Suprapubic skin (tissue), 4 donors: ENCODE measurements at regions not wholly inside any gene's neighbourhood (a gene's known extent, or its start where the extent isn't known, plus 50 kb on each side); places are given as distances from the start of the nearest gene placed in this dataset.
"Not testable (repeated sequence)": the region's sequence is repeated elsewhere in the genome, so short reads cannot be mapped to it uniquely, and the experiment has no call there.

Experiments
- DNase-seq, 2 donors: peaks; one replicate each; pipeline ENCODE4 v3.0.0-alpha.2; 2019; ENCODE audit warnings: low spot score in 2 of 2
- H3K27ac ChIP-seq: fragments of 200-600 bp; sonication (generic); one replicate; pipeline ENCODE4 v1.5.1; 2019
- H3K27me3 ChIP-seq: fragments of 200-600 bp; sonication (generic); one replicate; pipeline ENCODE4 v1.5.1; 2019
- H3K36me3 ChIP-seq: fragments of 200-600 bp; sonication (generic); one replicate; pipeline ENCODE4 v1.5.1; 2019
- H3K4me1 ChIP-seq: fragments of 200-600 bp; sonication (generic); one replicate; pipeline ENCODE4 v1.5.1; 2019
- H3K4me3 ChIP-seq: fragments of 200-600 bp; sonication (generic); one replicate; pipeline ENCODE4 v1.5.1; 2019; ENCODE audit warnings: mild to moderate bottlenecking
- H3K9me3 ChIP-seq: fragments of 200-600 bp; sonication (generic); one replicate; pipeline ENCODE4 v1.5.1; 2019
- EP300 ChIP-seq: sonication (generic); formaldehyde crosslinking; IDR thresholded peaks from one replicate; pipeline ENCODE4 v1.6.1; 2017; ENCODE audit warnings: antibody characterized with exemption
- POLR2A ChIP-seq, 2 donors: fragments of 450-650 bp; IDR thresholded peaks; one replicate each; pipeline ENCODE4 v1.6.1; 2017; ENCODE audit warnings: antibody characterized with exemption in 2 of 2, mild to moderate bottlenecking in 2 of 2, moderate library complexity in 2 of 2
- POLR2AphosphoS5 ChIP-seq, 3 donors: sonication (generic); formaldehyde crosslinking; IDR thresholded peaks; one replicate each; pipeline ENCODE4 v1.6.1; 2017; ENCODE audit warnings: antibody characterized with exemption in 3 of 3
- WGBS: methylation state at CpG from one replicate; pipeline ENCODE4 v1.1.5; 2018; 5-methylcytosine and 5-hydroxymethylcytosine counted together
- TF ChIP-seq, protein P1 (sequence below), 2 donors: fragments of 200-600 bp in 1 of 2; fragments of 450-650 bp in 1 of 2; sonication (generic) in 1 of 2; IDR thresholded peaks; one replicate each; pipeline ENCODE4 v1.5.1; 2016 to 2019; ENCODE audit warnings: antibody characterized with exemption in 2 of 2, mild to moderate bottlenecking in 1 of 2, moderate library complexity in 1 of 2

DNA sequence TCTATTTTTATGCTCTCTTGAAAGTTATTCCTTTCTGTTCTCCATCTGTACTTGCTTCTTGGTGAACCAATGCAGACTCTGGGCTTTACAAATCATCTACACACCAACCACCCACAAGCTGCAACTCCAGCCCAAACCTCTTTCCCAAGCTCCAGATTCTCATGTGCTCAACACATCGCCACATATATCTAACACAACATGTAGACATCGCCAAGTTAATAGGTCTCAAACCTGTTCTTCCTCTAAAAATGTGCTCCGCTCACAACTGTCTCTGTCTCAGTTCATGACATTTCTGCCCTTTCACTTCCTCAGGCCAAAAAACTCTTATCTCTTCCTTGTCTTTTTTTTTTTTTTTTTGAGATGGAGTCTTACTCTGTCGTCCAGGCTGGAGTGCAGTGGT is 95.7 kb upstream of the EEPD1 start:
- no peak for DNase-seq

DNA sequence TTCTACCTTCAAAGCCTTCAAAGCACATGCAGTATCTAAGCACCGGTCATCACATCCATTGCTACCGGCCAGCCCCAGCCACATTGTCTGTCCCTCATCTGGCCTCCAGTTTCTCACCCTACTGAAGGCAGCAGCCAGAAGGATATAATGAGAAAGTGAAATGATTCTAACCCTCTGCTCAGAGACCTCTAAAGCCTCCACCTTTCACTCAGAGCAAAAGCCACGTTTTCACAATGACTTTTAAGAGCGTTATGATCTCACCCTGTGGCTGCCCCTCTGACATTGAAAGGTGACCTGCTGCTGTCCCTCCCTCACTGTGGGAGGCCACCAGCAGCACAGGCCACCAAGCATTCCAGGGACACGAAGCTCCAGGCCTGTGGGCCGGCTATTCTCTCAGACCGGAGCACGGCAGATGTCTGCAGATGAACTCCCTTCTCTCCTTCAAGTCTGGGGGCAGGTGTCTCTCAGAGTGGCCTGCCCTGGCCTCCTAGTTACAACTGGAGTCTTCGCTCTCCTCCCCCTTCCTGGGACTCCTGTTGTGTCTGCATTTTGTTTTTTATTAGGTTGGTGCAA is 94.9 kb upstream of the EEPD1 start:
- Histone ChIP-seq H3K36me3 (no peaks in the 10 kb centered on the region), H3K9me3 (no peaks in the 10 kb centered on the region), H3K27me3 (no peaks in the 10 kb centered on the region), H3K4me3 (no peak overlapping the region), H3K27ac (no peak overlapping the region), H3K4me1 (no peaks in the 10 kb centered on the region)
- no peak for DNase-seq
- TF ChIP-seq, protein P1, sequence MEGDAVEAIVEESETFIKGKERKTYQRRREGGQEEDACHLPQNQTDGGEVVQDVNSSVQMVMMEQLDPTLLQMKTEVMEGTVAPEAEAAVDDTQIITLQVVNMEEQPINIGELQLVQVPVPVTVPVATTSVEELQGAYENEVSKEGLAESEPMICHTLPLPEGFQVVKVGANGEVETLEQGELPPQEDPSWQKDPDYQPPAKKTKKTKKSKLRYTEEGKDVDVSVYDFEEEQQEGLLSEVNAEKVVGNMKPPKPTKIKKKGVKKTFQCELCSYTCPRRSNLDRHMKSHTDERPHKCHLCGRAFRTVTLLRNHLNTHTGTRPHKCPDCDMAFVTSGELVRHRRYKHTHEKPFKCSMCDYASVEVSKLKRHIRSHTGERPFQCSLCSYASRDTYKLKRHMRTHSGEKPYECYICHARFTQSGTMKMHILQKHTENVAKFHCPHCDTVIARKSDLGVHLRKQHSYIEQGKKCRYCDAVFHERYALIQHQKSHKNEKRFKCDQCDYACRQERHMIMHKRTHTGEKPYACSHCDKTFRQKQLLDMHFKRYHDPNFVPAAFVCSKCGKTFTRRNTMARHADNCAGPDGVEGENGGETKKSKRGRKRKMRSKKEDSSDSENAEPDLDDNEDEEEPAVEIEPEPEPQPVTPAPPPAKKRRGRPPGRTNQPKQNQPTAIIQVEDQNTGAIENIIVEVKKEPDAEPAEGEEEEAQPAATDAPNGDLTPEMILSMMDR (IDR thresholded peaks at IDR 0.05), result no peak
- no peak for TF ChIP-seq POLR2AphosphoS5 (IDR thresholded peaks at IDR 0.05)
- no peak for TF ChIP-seq EP300
- TF ChIP-seq POLR2A (IDR thresholded peaks at IDR 0.05), result no peak
- 93% methylated on average over 9 of the region's 9 CpGs for WGBS

More for the DNA sequence above, 95.7 kb upstream of the EEPD1 start:
- Histone ChIP-seq H3K9me3 (no peaks in the 10 kb centered on the region), H3K27ac (no peak overlapping the region), H3K4me3 (no peak overlapping the region), H3K27me3 (no peaks in the 10 kb centered on the region), H3K36me3 (no peaks in the 10 kb centered on the region), H3K4me1 (no peaks in the 10 kb centered on the region)
- WGBS, result 84% methylated on average over 4 of the region's 4 CpGs
- TF ChIP-seq POLR2A (IDR thresholded peaks at IDR 0.05) (no peak), POLR2AphosphoS5 (IDR thresholded peaks at IDR 0.05) (no peak), EP300 (no peak)
- TF ChIP-seq, protein P1 (IDR thresholded peaks at IDR 0.05), result no peak

DNA sequence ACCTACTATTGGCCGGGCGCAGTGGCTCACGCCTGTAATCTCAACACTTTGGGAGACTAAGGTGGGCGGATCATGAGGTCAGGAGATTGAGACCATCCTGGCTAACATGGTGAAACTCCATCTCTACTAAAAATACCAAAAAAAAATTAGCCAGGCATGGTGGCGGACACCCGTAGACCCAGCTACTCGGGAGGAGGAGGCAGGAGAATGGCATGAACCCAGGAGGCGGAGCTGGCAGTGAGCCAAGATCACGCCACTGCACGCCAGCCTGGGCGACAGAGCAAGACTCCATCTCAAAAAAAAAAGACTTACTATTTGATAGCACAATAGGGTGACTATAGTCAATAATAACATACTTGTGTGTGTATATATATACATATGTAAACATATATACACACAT is 92.7 kb upstream of the EEPD1 start:
- 84% methylated on average over 11 of the region's 11 CpGs for WGBS
- not testable (repeated sequence) for DNase-seq

DNA sequence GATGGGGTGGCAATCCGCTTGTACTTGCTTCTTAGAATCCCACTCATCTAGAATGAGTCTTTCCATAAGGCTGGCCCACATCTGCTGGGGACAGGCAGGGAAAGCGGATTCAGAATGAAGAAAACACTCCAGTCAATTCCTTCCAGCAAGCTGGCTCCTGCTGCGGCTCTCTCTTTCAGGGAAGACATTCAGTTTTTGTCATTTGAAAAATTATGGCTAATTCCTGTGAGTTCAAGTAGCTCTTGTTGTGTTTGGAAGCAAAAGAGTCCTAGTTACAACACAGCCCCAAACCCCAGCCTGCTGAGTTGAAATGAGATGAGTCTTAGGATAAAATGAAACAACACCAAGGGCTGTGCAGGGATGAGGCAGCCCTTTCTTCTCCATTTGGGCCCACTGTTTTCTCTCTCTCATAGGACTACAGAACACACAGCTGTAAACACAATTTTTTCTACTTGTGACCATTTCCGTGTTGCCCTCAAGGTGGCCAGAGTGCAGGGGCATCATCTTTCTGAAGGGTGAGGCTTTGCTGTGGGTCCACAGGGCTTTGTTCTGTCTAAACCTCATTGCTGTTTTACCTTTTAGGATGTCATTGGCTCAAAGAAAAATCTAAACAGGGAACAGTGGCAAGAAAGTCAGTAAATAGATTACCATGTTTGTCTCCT is 90.8 kb upstream of the EEPD1 start:
- Histone ChIP-seq H3K27ac (no peak overlapping the region), H3K9me3 (no peaks in the 10 kb centered on the region), H3K4me3 (no peak overlapping the region), H3K4me1 (no peaks in the 10 kb centered on the region), H3K36me3 (no peaks in the 10 kb centered on the region), H3K27me3 (no peaks in the 10 kb centered on the region)
- TF ChIP-seq EP300, result no peak
- TF ChIP-seq POLR2A (IDR thresholded peaks at IDR 0.05), result no peak
- TF ChIP-seq, protein P1 (IDR thresholded peaks at IDR 0.05), result no peak
- no peak for TF ChIP-seq POLR2AphosphoS5 (IDR thresholded peaks at IDR 0.05)
- no peak for DNase-seq
- 74% methylated on average over 4 of the region's 4 CpGs for WGBS

More for the DNA sequence above, 92.7 kb upstream of the EEPD1 start:
- H3K9me3 ChIP-seq, H3K4me1 ChIP-seq, H3K4me3 ChIP-seq, H3K36me3 ChIP-seq, H3K27me3 ChIP-seq, H3K27ac ChIP-seq: not testable (repeated sequence)

DNA sequence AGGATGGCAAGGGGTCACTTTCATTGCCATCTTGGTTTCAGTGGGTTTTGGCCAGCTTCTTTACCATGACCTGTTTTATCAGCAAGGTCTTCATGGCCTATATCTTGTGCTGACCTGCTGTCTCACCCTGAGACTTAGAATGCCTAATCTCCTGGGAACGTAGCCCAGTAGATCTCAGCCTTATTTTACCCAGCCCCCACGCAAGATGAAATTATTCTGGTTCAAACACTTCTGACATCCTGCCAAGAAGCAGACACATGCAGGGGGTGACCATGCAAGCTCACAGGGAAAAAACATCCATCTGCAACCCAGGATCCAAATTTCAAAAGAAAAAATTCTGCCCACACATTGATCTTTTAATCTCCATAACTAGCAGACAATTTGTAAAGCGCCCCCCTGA is 88.4 kb upstream of the EEPD1 start:
- Histone ChIP-seq H3K4me1 (no peaks in the 10 kb centered on the region), H3K9me3 (no peaks in the 10 kb centered on the region), H3K27ac (no peak overlapping the region), H3K36me3 (no peaks in the 10 kb centered on the region), H3K27me3 (no peaks in the 10 kb centered on the region), H3K4me3 (no peak overlapping the region)
- no peak for DNase-seq
- TF ChIP-seq POLR2AphosphoS5 (IDR thresholded peaks at IDR 0.05), result no peak
- TF ChIP-seq EP300, result no peak
- no peak for TF ChIP-seq POLR2A (IDR thresholded peaks at IDR 0.05)
- TF ChIP-seq, protein P1 (IDR thresholded peaks at IDR 0.05), result no peak
- 91% methylated on average over 3 of the region's 3 CpGs for WGBS

DNA sequence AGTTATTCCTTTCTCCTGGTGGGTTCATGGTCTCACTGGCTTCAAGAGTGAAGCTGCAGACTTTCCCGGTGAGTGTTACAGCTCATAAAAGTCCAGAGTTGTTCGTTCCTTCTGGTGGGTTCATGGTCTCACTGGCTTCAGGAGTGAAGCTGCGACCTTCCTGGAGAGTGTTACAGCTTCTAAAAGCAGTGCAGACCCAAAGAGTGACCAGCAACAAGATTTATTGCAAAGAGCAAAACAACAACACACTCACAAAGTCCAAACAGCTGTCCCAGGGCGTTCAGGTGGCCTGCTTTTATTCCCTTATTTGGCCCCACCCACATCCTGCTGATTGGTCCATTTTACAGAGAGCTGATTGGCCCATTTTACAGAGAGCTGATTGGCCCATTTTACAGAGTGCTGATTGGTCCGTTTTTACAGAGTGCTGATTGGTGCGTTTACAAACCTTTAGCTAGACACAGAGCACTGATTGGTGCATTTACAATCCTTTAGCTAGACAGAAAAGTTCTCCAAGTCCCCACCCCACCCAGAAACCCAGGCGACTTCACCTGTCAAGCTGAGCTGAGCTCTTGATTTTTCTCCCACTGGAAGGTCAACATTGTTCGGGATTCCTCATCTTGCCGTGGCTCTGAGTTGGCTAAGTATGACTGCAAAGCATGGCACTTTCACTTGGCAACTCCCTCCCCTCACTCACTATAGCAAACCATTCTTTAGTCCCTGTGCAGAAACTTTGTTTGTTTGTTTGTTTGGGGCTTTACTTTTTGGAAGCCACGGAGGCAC is 87.3 kb upstream of the EEPD1 start:
- H3K27me3 ChIP-seq, DNase-seq, H3K27ac ChIP-seq, H3K36me3 ChIP-seq, H3K4me3 ChIP-seq, H3K9me3 ChIP-seq, H3K4me1 ChIP-seq: not testable (repeated sequence)
- 93% methylated on average over 10 of the region's 10 CpGs for whole genome bisulfite sequencing
